ENCODE measurements at regions not wholly inside any gene's neighbourhood (a gene's known extent, or its start where the extent isn't known, plus 50 kb on each side); places are given as distances from the start of the nearest gene placed in this dataset.

GRCh38 chr1:219476116-219476515 is 136.8 kb downstream of the ZC3H11B start:
- DNase-seq (ENCODE audit: low spot score), result no peak

GRCh38 chr1:219472596-219472995 is 140.3 kb downstream of the ZC3H11B start:
- no peak for DNase-seq (ENCODE audit: low spot score)

GRCh38 chr1:219467524-219467923 is 145.4 kb downstream of the ZC3H11B start:
- no peak for DNase-seq (ENCODE audit: low spot score)

GRCh38 chr1:219466766-219467165 is 146.1 kb downstream of the ZC3H11B start:
- no peak for DNase-seq (ENCODE audit: low spot score)

GRCh38 chr1:219465212-219466093 is 147.5 kb downstream of the ZC3H11B start:
- DNase-seq (ENCODE audit: low spot score), result no peak

GRCh38 chr1:219463636-219464035 is 149.3 kb downstream of the ZC3H11B start:
- DNase-seq (ENCODE audit: low spot score), result no peak

- DNase-seq (ENCODE audit: low spot score), result no peak
Measured at GRCh38 chr1:219461981-219462400, 150.9 kb downstream of the ZC3H11B start.

GRCh38 chr1:219460896-219461815 is 151.7 kb downstream of the ZC3H11B start:
- no peak for DNase-seq (ENCODE audit: low spot score)

GRCh38 chr1:219460081-219460895 is 152.6 kb downstream of the ZC3H11B start:
- DNase-seq (ENCODE audit: low spot score), result no peak

- no peak for DNase-seq (ENCODE audit: low spot score)
Measured at GRCh38 chr1:219459351-219460080, 153.4 kb downstream of the ZC3H11B start.

GRCh38 chr1:219446288-219446687 is 166.6 kb downstream of the ZC3H11B start:
- no peak for DNase-seq (ENCODE audit: low spot score)

GRCh38 chr1:219445864-219446263 is 167.0 kb downstream of the ZC3H11B start:
- DNase-seq (ENCODE audit: low spot score), result no peak

- no peak for DNase-seq (ENCODE audit: low spot score)
Measured at GRCh38 chr1:219444474-219444873, 168.4 kb downstream of the ZC3H11B start.

- no peak for DNase-seq (ENCODE audit: low spot score)
Measured at GRCh38 chr1:219443763-219444162, 169.1 kb downstream of the ZC3H11B start.

GRCh38 chr1:219442611-219443061 is 170.3 kb downstream of the ZC3H11B start:
- DNase-seq (ENCODE audit: low spot score), result peak; percentile 6

GRCh38 chr1:219441884-219442283 is 171.0 kb downstream of the ZC3H11B start:
- no peak for DNase-seq (ENCODE audit: low spot score)

GRCh38 chr1:219439376-219439775 is 173.5 kb downstream of the ZC3H11B start:
- no peak for DNase-seq (ENCODE audit: low spot score)

GRCh38 chr1:219438386-219438785 is 174.5 kb downstream of the ZC3H11B start:
- no peak for DNase-seq (ENCODE audit: low spot score)

- DNase-seq (ENCODE audit: low spot score), result no peak
Measured at GRCh38 chr1:219434923-219435297, 178.0 kb downstream of the ZC3H11B start.

GRCh38 chr1:219434285-219434922 is 178.5 kb downstream of the ZC3H11B start:
- no peak for DNase-seq (ENCODE audit: low spot score)
